KMS-11 (cell line): ENCODE measurements at regions not wholly inside any gene's neighbourhood (a gene's known extent, or its start where the extent isn't known, plus 50 kb on each side); places are given as distances from the start of the nearest gene placed in this dataset.

Experiments
- H2AFZ ChIP-seq: fragments of 200-600 bp; sonication (generic); 2 replicates; pipeline ENCODE4 v1.6.1; 2016; ENCODE audit warnings: antibody characterized with exemption, mixed run types, low read depth
- H3K27ac ChIP-seq: fragments of 200-600 bp; sonication (generic); 2 replicates; pipeline ENCODE4 v1.6.1; 2016; ENCODE audit warnings: mild to moderate bottlenecking, mixed run types
- H3K27me3 ChIP-seq: fragments of 200-600 bp; sonication (generic); 2 replicates; pipeline ENCODE4 v1.6.1; 2017; ENCODE audit warnings: mild to moderate bottlenecking, low read depth, mixed run types, moderate library complexity; ENCODE audit not compliant: insufficient read depth
- H3K36me3 ChIP-seq: fragments of 200-600 bp; sonication (generic); 2 replicates; pipeline ENCODE4 v1.6.1; 2017; ENCODE audit warnings: mild to moderate bottlenecking, mixed run types; ENCODE audit not compliant: insufficient read depth
- H3K4me1 ChIP-seq: fragments of 200-600 bp; sonication (generic); 2 replicates; pipeline ENCODE4 v1.6.1; 2016; ENCODE audit warnings: mild to moderate bottlenecking, low read depth, mixed run types; ENCODE audit not compliant: poor library complexity, severe bottlenecking
- H3K4me2 ChIP-seq: fragments of 200-600 bp; sonication (generic); 2 replicates; pipeline ENCODE4 v1.7.0; 2016; ENCODE audit warnings: mild to moderate bottlenecking, mixed run types
- H3K4me3 ChIP-seq: fragments of 200-600 bp; sonication (generic); IDR thresholded peaks from 2 replicates; pipeline ENCODE4 v1.6.1; 2017; ENCODE audit warnings: low read depth, low read length, mixed read lengths; ENCODE audit not compliant: insufficient read depth
- H3K79me2 ChIP-seq: fragments of 200-600 bp; sonication (generic); 2 replicates; pipeline ENCODE4 v1.6.1; 2016; ENCODE audit warnings: low read depth, mixed run types; ENCODE audit not compliant: insufficient read depth
- H3K9ac ChIP-seq: fragments of 200-600 bp; sonication (generic); 2 replicates; pipeline ENCODE4 v1.6.1; 2016; ENCODE audit warnings: mild to moderate bottlenecking, mixed run types
- H4K20me1 ChIP-seq: fragments of 200-600 bp; sonication (generic); 2 replicates; pipeline ENCODE4 v1.6.1; 2016; ENCODE audit warnings: mild to moderate bottlenecking, mixed run types; ENCODE audit not compliant: insufficient read depth
- TF ChIP-seq, protein P1 (sequence below): fragments of 200-600 bp; sonication (generic); conservative IDR thresholded peaks from 2 replicates; pipeline ENCODE4 v1.6.1; 2017; ENCODE audit warnings: low read depth, mild to moderate bottlenecking, antibody characterized with exemption, low read length, moderate library complexity, mixed read lengths

DNA sequence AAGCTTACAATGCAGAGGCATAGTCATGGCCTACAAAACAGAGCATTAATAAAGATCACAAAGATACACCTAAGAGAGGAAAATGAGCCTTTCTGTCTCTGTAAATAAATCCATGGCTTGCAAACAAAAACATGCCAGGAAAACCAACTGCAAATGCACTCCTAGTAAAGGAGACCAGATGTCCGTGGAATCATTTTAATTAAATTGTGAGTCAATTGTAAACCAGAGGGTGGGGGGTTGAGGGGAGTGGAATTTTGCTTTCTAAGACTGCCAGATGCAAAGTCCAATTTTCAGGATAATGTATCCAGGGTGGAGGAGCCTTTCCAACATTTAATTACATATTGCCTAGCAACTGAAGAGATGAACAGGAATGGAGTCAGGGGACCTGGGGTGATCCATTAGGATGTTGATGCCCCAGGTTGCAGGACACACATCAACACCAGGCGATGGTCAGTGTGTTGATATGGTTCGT is 390.3 kb upstream of the CCL2 start:
- no peaks in the 10 kb centered on the region for H4K20me1 ChIP-seq
- no peak overlapping the region for H3K4me3 ChIP-seq
- H3K36me3 ChIP-seq: no peaks in the 10 kb centered on the region
- H3K79me2 ChIP-seq: no peaks in the 10 kb centered on the region
- H3K27me3 ChIP-seq: no peaks in the 10 kb centered on the region
- no peaks in the 10 kb centered on the region for H3K4me1 ChIP-seq
- no peak overlapping the region for H3K9ac ChIP-seq
- no peak overlapping the region for H3K27ac ChIP-seq
- TF ChIP-seq, protein P1, sequence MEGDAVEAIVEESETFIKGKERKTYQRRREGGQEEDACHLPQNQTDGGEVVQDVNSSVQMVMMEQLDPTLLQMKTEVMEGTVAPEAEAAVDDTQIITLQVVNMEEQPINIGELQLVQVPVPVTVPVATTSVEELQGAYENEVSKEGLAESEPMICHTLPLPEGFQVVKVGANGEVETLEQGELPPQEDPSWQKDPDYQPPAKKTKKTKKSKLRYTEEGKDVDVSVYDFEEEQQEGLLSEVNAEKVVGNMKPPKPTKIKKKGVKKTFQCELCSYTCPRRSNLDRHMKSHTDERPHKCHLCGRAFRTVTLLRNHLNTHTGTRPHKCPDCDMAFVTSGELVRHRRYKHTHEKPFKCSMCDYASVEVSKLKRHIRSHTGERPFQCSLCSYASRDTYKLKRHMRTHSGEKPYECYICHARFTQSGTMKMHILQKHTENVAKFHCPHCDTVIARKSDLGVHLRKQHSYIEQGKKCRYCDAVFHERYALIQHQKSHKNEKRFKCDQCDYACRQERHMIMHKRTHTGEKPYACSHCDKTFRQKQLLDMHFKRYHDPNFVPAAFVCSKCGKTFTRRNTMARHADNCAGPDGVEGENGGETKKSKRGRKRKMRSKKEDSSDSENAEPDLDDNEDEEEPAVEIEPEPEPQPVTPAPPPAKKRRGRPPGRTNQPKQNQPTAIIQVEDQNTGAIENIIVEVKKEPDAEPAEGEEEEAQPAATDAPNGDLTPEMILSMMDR: no peak
- no peak overlapping the region for H3K4me2 ChIP-seq
- no peak overlapping the region for H2AFZ ChIP-seq

DNA sequence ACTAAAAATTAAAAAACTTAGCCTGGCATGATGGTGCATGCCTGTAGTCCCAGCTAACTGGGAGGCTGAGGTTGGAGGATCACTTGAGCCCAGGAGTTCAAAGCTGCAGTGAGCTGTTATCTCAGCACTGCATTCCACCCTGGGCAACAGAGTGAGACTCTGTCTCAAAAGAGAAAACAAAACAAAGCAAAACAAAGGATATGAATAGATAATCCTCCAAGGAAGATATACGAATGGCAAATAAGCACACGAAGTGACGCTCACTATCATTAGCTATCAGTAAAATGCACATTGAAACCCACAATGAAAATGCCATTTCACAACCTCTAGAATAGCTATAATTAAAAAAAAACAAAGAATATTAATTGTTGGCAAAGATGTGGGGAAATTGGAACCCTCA is 386.2 kb upstream of the CCL2 start:
- Histone ChIP-seq H3K27ac (no peak overlapping the region), H3K9ac (no peak overlapping the region), H3K36me3 (no peaks in the 10 kb centered on the region), H3K79me2 (no peaks in the 10 kb centered on the region), H3K4me1 (no peaks in the 10 kb centered on the region), H3K27me3 (no peaks in the 10 kb centered on the region), H3K4me2 (no peak overlapping the region), H3K4me3 (no peak overlapping the region), H4K20me1 (no peaks in the 10 kb centered on the region), H2AFZ (no peak overlapping the region)
- TF ChIP-seq, protein P1: no peak

DNA sequence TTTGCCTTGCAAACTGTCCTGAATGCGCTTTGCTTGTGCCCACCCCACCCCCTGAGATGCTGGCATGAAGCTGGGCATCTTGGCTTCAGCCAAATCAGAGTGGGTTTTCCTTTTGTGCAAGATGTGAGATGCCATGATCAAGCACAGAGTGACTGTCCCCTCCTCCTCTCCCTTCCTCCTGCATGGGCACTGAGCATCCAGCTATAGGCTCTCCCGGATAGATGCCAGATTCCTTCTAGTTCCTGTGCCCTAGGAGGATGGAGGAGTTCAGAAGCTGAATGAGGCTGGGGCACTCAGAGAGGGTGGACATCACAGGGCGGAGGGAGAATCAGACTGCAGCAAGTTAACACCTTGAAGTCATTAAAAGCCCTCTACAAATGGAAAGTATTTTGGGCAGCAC is 384.1 kb upstream of the CCL2 start:
- TF ChIP-seq, protein P1: no peak
- H3K4me1 ChIP-seq: no peaks in the 10 kb centered on the region
- no peak overlapping the region for H3K27ac ChIP-seq
- no peak overlapping the region for H3K4me2 ChIP-seq
- no peaks in the 10 kb centered on the region for H3K36me3 ChIP-seq
- H3K9ac ChIP-seq: no peak overlapping the region
- H4K20me1 ChIP-seq: no peaks in the 10 kb centered on the region
- H3K79me2 ChIP-seq: no peaks in the 10 kb centered on the region
- H2AFZ ChIP-seq: no peak overlapping the region
- H3K27me3 ChIP-seq: no peaks in the 10 kb centered on the region
- no peak overlapping the region for H3K4me3 ChIP-seq

DNA sequence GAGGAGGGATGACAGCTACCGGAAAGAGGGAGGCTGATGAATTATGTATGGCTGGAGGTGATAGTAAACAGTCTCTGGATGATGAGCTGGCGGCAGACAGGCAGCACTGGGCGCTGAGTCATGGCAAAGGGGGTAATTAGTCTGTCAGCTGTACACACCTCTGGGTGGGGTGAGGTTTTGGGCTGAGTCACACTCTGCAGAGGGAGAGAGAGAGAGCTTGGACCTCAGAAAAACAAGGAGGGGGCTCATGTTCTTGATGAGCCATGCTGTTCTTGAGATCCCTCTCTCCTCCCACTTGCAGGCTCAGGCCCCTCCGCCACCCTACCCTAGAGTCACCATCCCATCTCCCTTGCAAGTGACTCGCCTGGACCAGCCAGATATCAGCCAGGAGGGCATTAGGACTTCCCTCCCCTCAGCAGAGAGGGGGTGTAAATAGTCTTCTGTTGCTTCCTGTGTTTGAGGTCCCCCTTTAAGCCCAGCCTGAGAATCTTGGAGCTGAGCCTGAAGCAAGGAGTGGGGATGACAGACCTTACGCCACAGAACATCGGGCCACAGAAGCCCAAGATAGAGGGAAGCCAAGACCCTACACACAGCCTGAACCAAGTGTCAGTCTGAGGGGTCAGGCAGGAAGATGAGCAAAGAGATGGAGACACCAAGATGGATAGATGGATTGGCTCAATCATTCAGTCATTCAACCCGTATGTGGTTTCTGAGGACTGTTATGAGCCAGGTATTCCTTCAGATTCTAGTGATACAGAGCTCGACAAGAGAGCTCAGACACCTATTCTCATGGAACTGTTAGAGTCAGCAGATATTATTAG is 383.2 kb upstream of the CCL2 start:
- Histone ChIP-seq H3K9ac (no peak overlapping the region), H3K27ac (no peak overlapping the region), H3K4me1 (no peaks in the 10 kb centered on the region), H3K4me3 (no peak overlapping the region), H4K20me1 (no peaks in the 10 kb centered on the region), H2AFZ (no peak overlapping the region), H3K36me3 (no peaks in the 10 kb centered on the region), H3K27me3 (no peaks in the 10 kb centered on the region), H3K4me2 (no peak overlapping the region), H3K79me2 (no peaks in the 10 kb centered on the region)
- TF ChIP-seq, protein P1: no peak
